ENCODE measurements at regions not wholly inside any gene's neighbourhood (a gene's known extent, or its start where the extent isn't known, plus 50 kb on each side); places are given as distances from the start of the nearest gene placed in this dataset.

- no peak for DNase-seq (ENCODE audit: low read depth in 1 of 2, low spot score in 1 of 2)
- no peak for TF ChIP-seq JUND (IDR thresholded peaks at IDR 0.05; ENCODE audit: low read depth)
- in situ Hi-C loops (cut with HindIII; ENCODE audit: low pct_unique_long_range_greater_than_20kb, low sequenced_read_pairs): no loop called here
Observed at GRCh38 chr7:1329966-1330800, 97.5 kb downstream of the UNCX start.

GRCh38 chr7:1330801-1331425, 98.2 kb downstream of the UNCX start:
- no peak for TF ChIP-seq JUND (IDR thresholded peaks at IDR 0.05; ENCODE audit: low read depth)
- in situ Hi-C loops (cut with HindIII; ENCODE audit: low pct_unique_long_range_greater_than_20kb, low sequenced_read_pairs): no loop called here
- DNase-seq (ENCODE audit: low read depth in 1 of 2, low spot score in 1 of 2): no peak

DNA sequence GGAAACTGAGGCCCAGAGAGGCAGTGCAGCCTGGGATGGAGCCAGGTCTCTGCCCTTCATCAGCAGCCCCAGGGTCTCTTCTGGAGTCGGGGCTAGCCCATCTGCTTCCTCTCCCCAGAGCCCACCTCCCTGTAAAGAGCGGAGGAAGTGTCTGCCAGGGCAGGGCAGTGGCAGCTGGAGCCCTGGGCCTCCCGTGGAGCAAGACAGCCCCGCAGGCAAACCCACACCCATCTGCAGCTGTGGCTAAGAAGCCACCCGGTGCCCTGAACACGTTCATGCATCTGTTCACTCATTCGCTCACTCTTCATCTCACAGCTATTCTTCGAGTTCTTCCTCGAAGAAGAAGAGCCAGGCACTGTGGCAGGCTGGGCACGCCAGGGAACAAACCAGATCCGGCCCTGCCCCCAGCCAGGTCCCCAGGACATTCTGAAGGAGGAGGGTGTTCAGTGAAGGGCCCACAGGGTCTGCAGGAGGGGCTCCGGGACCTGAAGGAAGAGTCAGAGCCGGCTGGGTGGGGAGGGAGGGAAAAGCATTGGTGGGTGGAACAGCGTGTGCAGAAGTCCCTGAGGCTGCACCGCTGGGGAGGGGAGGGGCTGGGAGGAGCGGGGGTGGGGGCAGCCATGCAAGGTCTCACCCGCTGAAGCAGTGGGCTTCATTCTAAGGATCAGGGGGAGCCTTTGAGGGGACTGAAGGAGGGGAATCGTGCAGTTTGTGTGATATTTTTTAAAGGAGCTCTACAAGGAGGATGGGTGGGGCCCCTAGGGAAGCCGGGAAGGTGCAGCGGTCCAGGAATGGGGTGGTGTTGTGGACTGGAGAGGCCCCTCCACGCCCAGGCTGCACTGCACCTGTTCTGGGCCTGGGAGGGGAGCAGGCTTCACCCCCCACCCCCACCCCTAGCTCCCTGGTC, 99.1 kb downstream of the UNCX start:
- no peak for DNase-seq (ENCODE audit: low read depth in 1 of 2, low spot score in 1 of 2)
- in situ Hi-C loops (cut with HindIII; ENCODE audit: low pct_unique_long_range_greater_than_20kb, low sequenced_read_pairs): no loop called here

GRCh38 chr7:1336509-1336908, 103.8 kb downstream of the UNCX start:
- in situ Hi-C loops (cut with HindIII; ENCODE audit: low pct_unique_long_range_greater_than_20kb, low sequenced_read_pairs): no loop called here
- no peak for TF ChIP-seq JUND (IDR thresholded peaks at IDR 0.05; ENCODE audit: low read depth)
- DNase-seq (ENCODE audit: low read depth in 1 of 2, low spot score in 1 of 2): no peak

More for the DNA sequence above, 99.1 kb downstream of the UNCX start:
- TF ChIP-seq JUND (IDR thresholded peaks at IDR 0.05; ENCODE audit: low read depth): no peak

- no peak for DNase-seq (ENCODE audit: low read depth in 1 of 2, low spot score in 1 of 2)
- in situ Hi-C loops (cut with HindIII; ENCODE audit: low pct_unique_long_range_greater_than_20kb, low sequenced_read_pairs): no loop called here
- no peak for TF ChIP-seq JUND (IDR thresholded peaks at IDR 0.05; ENCODE audit: low read depth)
Observed at GRCh38 chr7:1339611-1340010, 106.9 kb downstream of the UNCX start.

DNA sequence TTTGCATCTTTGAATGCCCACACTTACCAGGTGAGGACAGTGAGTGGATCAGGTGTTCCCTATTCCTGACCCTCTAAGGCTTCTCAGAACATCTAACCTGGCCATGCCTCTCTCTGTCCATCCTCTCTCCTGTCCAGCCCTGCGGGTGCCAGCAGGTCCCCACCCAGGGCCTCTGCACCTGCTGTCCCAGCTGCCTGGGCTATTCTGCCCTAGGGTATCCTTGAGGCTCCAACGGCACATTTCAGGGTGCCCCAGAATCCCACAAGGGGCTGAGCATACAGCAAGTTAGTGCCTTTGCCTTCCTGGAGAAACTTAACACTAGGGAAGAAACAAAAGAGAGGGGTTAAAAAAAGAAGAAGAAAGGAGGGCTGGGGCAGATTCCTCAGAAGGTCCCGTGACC, 107.4 kb downstream of the UNCX start:
- DNase-seq (ENCODE audit: low read depth in 1 of 2, low spot score in 1 of 2): no peak
- in situ Hi-C loops (cut with HindIII; ENCODE audit: low pct_unique_long_range_greater_than_20kb, low sequenced_read_pairs): no loop called here
- no peak for TF ChIP-seq JUND (IDR thresholded peaks at IDR 0.05; ENCODE audit: low read depth)

DNA sequence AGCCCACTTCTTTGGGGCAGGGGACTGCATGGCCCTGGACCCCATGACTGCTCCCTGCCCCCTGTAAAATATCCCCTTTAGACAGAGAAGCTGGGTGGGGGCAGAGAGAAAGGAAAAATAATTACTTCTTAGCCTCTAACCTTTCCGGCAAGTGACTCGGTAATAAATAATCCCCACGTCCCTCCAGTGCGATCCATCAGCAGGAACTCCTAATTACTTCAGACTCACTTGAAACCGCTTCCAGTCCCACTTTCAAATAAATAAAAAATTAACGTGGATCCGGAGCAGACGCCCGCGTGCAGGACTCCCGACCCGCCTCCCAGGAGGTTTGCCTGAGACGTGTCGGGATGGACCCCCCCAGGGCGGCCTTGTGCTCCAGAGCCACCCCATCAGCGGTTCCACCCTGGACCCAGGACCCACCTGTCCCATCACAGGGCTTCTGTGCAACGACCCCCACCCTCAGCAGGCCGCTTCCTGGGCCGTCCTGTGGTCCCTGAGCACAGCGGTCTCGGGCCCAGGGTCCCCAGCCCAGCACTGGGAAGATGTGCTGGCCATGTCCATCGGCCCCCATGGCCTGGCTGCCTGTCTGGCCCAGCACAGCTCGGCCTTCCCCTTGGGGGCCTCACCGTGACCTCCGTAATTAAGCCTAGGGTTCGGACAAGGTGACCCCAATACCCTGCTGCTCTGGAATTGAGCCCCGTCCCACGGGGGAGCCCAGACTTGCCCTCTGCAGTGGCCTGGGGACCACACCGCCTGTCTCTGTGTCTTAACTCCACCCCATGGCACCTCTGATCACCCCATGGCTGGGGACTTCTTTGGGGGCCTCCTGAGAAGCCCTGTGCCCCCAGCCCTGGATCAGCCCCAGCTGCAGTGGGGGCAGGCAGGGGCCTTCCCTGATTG, 108.0 kb downstream of the UNCX start:
- no peak for TF ChIP-seq JUND (IDR thresholded peaks at IDR 0.05; ENCODE audit: low read depth)
- in situ Hi-C loops (cut with HindIII; ENCODE audit: low pct_unique_long_range_greater_than_20kb, low sequenced_read_pairs): no loop called here
- no peak for DNase-seq (ENCODE audit: low read depth in 1 of 2, low spot score in 1 of 2)

DNA sequence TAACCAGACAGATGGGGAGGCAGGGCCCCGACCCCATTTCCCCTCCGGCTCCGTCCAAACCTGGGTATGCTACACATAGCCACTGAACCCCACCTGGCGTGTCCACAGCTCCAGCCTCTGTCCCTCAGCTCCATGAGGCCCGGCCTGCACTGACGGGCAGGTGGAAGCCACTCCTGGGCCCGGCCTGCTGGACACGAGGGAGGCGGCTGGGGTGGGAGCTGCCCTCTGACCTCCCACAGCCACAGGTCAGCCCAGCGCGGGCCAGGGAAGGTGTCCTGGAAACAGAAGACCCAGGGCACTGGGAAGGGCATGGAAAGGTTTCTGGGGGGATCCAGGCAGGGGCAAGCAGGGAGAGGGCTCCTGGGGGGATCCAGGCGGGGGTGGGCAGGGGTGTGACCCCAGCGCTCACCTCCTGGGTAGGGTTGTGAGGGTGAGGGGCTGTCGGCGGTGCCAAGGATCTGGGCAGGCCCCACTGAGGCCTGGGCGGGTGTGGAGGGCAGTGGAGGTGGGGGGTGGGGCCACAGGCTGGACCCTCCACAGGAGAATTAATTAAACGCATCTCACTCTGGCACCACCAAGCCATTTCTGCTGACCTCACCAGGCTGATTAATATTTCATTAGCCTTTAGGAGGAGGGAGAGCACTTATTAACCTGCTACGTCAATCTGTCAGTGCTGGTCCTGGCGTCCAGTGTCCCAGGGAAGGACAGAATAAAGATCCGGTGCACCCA, 108.9 kb downstream of the UNCX start:
- no peak for DNase-seq (ENCODE audit: low read depth in 1 of 2, low spot score in 1 of 2)
- in situ Hi-C loops (cut with HindIII; ENCODE audit: low pct_unique_long_range_greater_than_20kb, low sequenced_read_pairs): no loop called here
- no peak for TF ChIP-seq JUND (IDR thresholded peaks at IDR 0.05; ENCODE audit: low read depth)

DNA sequence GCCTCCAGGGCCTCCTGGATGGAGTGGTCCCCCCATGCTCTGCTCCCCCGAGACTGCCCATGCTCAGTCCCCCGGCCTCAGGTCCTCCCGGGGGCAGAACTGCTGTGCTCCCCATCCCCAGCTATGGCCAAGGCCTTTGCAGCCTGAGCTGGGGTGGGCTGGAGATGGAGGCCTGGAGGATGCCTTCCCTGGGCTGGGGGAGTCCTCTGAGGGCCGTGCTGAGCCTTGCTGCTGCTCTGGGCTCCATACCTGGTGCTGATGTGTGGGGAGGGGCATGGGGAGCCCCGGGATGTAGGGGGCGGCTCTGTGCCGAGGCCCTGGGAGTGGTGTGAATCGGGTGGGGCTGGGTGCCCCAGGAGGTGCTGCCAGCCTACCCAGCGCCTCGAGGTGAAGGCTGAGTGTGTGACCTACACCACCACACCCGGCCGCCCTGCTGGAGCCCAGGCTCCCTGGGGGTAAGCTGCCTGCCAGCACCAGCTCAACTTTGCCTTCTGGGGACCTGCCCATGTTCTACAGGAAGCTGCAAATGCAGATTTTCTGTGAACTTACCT, 109.5 kb downstream of the UNCX start:
- in situ Hi-C loops (cut with HindIII; ENCODE audit: low pct_unique_long_range_greater_than_20kb, low sequenced_read_pairs): no loop called here
- TF ChIP-seq JUND (IDR thresholded peaks at IDR 0.05; ENCODE audit: low read depth): no peak
- DNase-seq (ENCODE audit: low read depth in 1 of 2, low spot score in 1 of 2): no peak

DNA sequence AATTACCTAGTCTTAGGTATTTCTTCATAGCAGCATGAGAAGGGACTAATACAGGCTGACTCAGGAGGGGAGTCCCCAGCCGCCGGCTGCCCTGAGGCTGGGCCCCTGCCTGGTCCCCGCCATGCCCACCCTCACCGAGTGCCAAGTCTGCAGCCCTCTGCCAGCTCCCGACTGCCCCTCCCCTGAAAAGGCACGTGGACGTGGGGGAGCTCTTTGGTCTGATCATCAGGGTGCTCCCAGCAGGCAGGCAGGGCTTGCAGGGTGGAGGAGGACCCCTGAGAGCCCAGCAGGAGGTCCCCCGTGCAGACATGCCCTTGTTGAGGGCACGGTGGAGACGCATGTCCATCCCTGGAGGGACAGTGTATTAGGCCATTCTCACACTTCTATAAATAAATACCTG, 110.9 kb downstream of the UNCX start:
- in situ Hi-C loops (cut with HindIII; ENCODE audit: low pct_unique_long_range_greater_than_20kb, low sequenced_read_pairs): no loop called here

DNA sequence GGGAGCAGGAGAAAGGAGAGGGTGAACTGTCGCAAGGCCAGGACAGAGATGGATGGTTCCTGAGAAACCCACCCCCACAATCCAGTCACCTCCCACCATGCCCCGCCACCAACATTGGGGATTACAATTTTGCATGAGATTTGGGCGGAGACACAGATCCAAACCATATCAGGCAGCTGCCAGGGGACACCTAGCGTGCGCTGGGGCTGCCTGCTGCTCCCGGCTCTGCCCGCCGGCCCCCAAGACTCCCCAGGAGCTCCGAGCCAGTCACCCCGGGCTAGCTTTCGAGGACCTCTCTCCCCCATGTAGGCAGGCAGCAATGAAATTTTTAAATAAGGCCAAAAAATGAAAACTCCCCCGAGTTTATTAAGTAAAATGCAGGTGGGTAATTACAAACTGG, 111.7 kb downstream of the UNCX start:
- in situ Hi-C loops (cut with HindIII; ENCODE audit: low pct_unique_long_range_greater_than_20kb, low sequenced_read_pairs): no loop called here
- no peak for TF ChIP-seq JUND (IDR thresholded peaks at IDR 0.05; ENCODE audit: low read depth)
- no peak for DNase-seq (ENCODE audit: low read depth in 1 of 2, low spot score in 1 of 2)

More for the DNA sequence above, 110.9 kb downstream of the UNCX start:
- no peak for TF ChIP-seq JUND (IDR thresholded peaks at IDR 0.05; ENCODE audit: low read depth)
- no peak for DNase-seq (ENCODE audit: low read depth in 1 of 2, low spot score in 1 of 2)

Measured in T47D (cell line).